K562 (cell line): ENCODE measurements at regions not wholly inside any gene's neighbourhood (a gene's known extent, or its start where the extent isn't known, plus 50 kb on each side); places are given as distances from the start of the nearest gene placed in this dataset.

Source experiments
- ATAC-seq: fragments of 200-7000 bp; cut with Tn5 transposase; 3 replicates; pipeline ENCODE4 v1.9.1; 2020; ENCODE audit warnings: moderate library complexity
- BruUV-seq: library from RNA; stranded (reverse); fragments of 400-500 nt; replicated peaks from 2 replicates; lab custom pipeline; 2021; lab: Mats Ljungman, UMichigan
- CTCF ChIA-PET: fragments of 300-600 bp; formaldehyde crosslinking; extraction: SDS; loops from one replicate; lab custom pipeline; 2021; ENCODE audit warnings: low intra/inter-chr PET ratio; lab: Yijun Ruan, JAX
- POLR2A ChIA-PET: fragments of 300-600, 350-650 bp; sonication (Branson Sonifier 250); formaldehyde crosslinking; extraction: SDS; loops from one replicate; lab custom pipeline; 2021; ENCODE audit warnings: antibody characterized with exemption, inconsistent platforms; lab: Yijun Ruan, JAX
- DNase-seq, 4 experiments: peaks; one replicate each; pipeline versions ENCODE4 v3.0.0 to v3.0.0-alpha.2; 2011 to 2018; ENCODE audit warnings: low spot score in 3 of 4, mixed read lengths in 3 of 4; ENCODE audit errors: extremely low read depth in 1 of 4
- FAIRE-seq: peaks from 2 replicates; lab custom pipeline; 2011; peaks lifted over from hg19 to GRCh38; lab: Jason Lieb, UNC
- H2AFZ ChIP-seq: 2 replicates; pipeline ENCODE4 v1.6.0; 2011; ENCODE audit warnings: low read depth, low read length, control low read depth, inconsistent platforms
- H3K27ac ChIP-seq: fragments of 200-600 bp; 3 replicates; pipeline ENCODE4 v1.8.0; 2011; ENCODE audit warnings: low read depth, mild to moderate bottlenecking, control low read depth, inconsistent platforms, low read length, moderate library complexity, mixed read lengths; ENCODE audit errors: extremely low read depth
- H3K27me3 ChIP-seq, 2 experiments: fragments of 300-600 bp in 1 of 2; 2 replicates in 1 of 2; 3 replicates in 1 of 2; pipeline versions ENCODE4 v1.6.0 to v1.8.0; 2011; ENCODE audit warnings: inconsistent platforms in 2 of 2, low read length in 2 of 2, mild to moderate bottlenecking in 1 of 2, mixed read lengths in 1 of 2, moderate library complexity in 1 of 2; ENCODE audit not compliant: control insufficient read depth in 2 of 2, insufficient read depth in 2 of 2
- H3K36me3 ChIP-seq: fragments of 300-600 bp; 3 replicates; pipeline ENCODE4 v1.8.0; 2011; ENCODE audit warnings: mild to moderate bottlenecking, low read length, inconsistent platforms; ENCODE audit not compliant: control insufficient read depth, insufficient read depth
- H3K4me1 ChIP-seq, 2 experiments: fragments of 200-600 bp in 1 of 2; replicated peaks in 1 of 2; 2 replicates in 1 of 2; 3 replicates in 1 of 2; pipeline versions ENCODE4 v1.5.1 to v1.8.0; 2011; ENCODE audit warnings: inconsistent platforms in 2 of 2, low read length in 2 of 2, mild to moderate bottlenecking in 1 of 2, mixed read lengths in 1 of 2, moderate library complexity in 1 of 2; ENCODE audit not compliant: control insufficient read depth in 2 of 2, insufficient read depth in 2 of 2
- H3K4me2 ChIP-seq: 2 replicates; pipeline ENCODE4 v1.6.1; 2011; ENCODE audit warnings: low read length, control low read depth, inconsistent platforms, mixed read lengths; ENCODE audit not compliant: insufficient read depth
- H3K4me3 ChIP-seq: fragments of 200-600 bp; sonication (generic), shearing (Covaris generic); 2 replicates; pipeline ENCODE4 v1.5.1; 2016; ENCODE audit warnings: control low read depth, inconsistent platforms
- H3K79me2 ChIP-seq: fragments of 200-600 bp; 3 replicates; pipeline ENCODE4 v1.8.0; 2011; ENCODE audit warnings: low read length, inconsistent platforms; ENCODE audit not compliant: control insufficient read depth, insufficient read depth
- H3K9ac ChIP-seq, 2 experiments: 2 replicates each; pipeline versions ENCODE4 v1.6.0 to v1.6.1; 2011; ENCODE audit warnings: low read depth in 2 of 2, low read length in 2 of 2, control low read depth in 1 of 2, inconsistent platforms in 1 of 2, mild to moderate bottlenecking in 1 of 2, mixed read lengths in 1 of 2; ENCODE audit not compliant: insufficient read depth in 1 of 2
- H3K9me1 ChIP-seq: one replicate; pipeline ENCODE4 v1.6.0; 2011; ENCODE audit warnings: inconsistent platforms, mild to moderate bottlenecking, low read length, moderate library complexity; ENCODE audit not compliant: control insufficient read depth, insufficient read depth
- H3K9me3 ChIP-seq: replicated peaks from 2 replicates; pipeline ENCODE4 v1.5.1; 2011; ENCODE audit warnings: low read depth, low read length, inconsistent platforms; ENCODE audit not compliant: control insufficient read depth, insufficient read depth
- H4K20me1 ChIP-seq: replicated peaks from 2 replicates; pipeline ENCODE4 v1.6.1; 2011; ENCODE audit warnings: low read length, inconsistent platforms, mixed read lengths; ENCODE audit not compliant: control insufficient read depth, insufficient read depth
- CTCF ChIP-seq, 3 experiments: IDR thresholded peaks in 2 of 3; conservative IDR thresholded peaks in 1 of 3; 2 replicates each; pipeline ENCODE4 v1.5.1; 2011 to 2012; ENCODE audit warnings: low read length in 3 of 3, mild to moderate bottlenecking in 3 of 3, control low read depth in 2 of 3, improper control_type of control experiment in 1 of 3, inconsistent platforms in 1 of 3, low read depth in 1 of 3, mixed read lengths in 1 of 3, moderate library complexity in 1 of 3; ENCODE audit not compliant: insufficient read depth in 2 of 3
- MEIS2 ChIP-seq: fragments of 450-650 bp; IDR thresholded peaks from 2 replicates; pipeline ENCODE4 v1.6.1; 2014; ENCODE audit warnings: mild to moderate bottlenecking; ENCODE audit not compliant: partially characterized antibody
- ZFP1 ChIP-seq: fragments of 450-650 bp; formaldehyde crosslinking; IDR thresholded peaks from 2 replicates; pipeline ENCODE4 v1.4.0; 2020; ENCODE audit warnings: mild to moderate bottlenecking, mixed read lengths
- ZNF609 ChIP-seq: sonication (generic); formaldehyde crosslinking; IDR thresholded peaks from 2 replicates; pipeline ENCODE4 v1.8.1; 2023; ENCODE audit warnings: missing genetic modification reagents, mild to moderate bottlenecking, borderline replicate concordance
- ZSCAN29 ChIP-seq: fragments of 450-650 bp; IDR thresholded peaks from 2 replicates; pipeline ENCODE4 v1.6.1; 2017
- WGBS: fragments of 100-300 bp; shearing (Covaris generic); methylation state at CpG from one replicate; pipeline ENCODE4 v1.1.6; 2016; ENCODE audit warnings: low coverage, mixed read lengths; ENCODE audit not compliant: insufficient coverage; ENCODE audit errors: missing lambda C conversion rate; 5-methylcytosine and 5-hydroxymethylcytosine counted together
- in situ Hi-C: fragments of 300-500 bp; cut with MboI; formaldehyde crosslinking; loops from 4 replicates; pipeline ENCODE4 v1.15.0; 2018; ENCODE audit warnings: inconsistent platforms, mixed read lengths
- intact Hi-C: fragments of 100-400 bp; cut with micrococcal nuclease; formaldehyde crosslinking; loops from 2 replicates; pipeline ENCODE4 v1.14.2; 2022

- DNase-seq (no peak), ATAC-seq (no peak), FAIRE-seq (no peak)
- WGBS = 40% methylated on average over 1 of the region's 1 CpG
- ChIA-PET POLR2A (no interaction called here), CTCF (no interaction called here)
- no peak overlapping the region for H3K4me2 ChIP-seq
- intact Hi-C loops (no loop called here), in situ Hi-C loops (no loop called here)
- H3K9me3 ChIP-seq = no peaks in the 10 kb centered on the region
- H3K4me1 ChIP-seq = no peaks in the 10 kb centered on the region; a peak in 1 of 5 replicates
- H3K4me3 ChIP-seq = no peak overlapping the region
- no peaks in the 10 kb centered on the region for H3K36me3 ChIP-seq
- H2AFZ ChIP-seq = no peak overlapping the region; the same call in 1 of the 2 replicates
- BruUV-seq = no TSS peak
- no peaks in the 10 kb centered on the region for H3K9me1 ChIP-seq
- no peak overlapping the region for H3K9ac ChIP-seq
- no peaks in the 10 kb centered on the region for H3K27me3 ChIP-seq
- no peaks in the 10 kb centered on the region for H3K79me2 ChIP-seq
- H4K20me1 ChIP-seq = no peaks in the 10 kb centered on the region
- TF ChIP-seq CTCF (IDR thresholded peaks at IDR 0.05 in 2 of 3, conservative IDR thresholded peaks at IDR 0.05 in 1 of 3; ENCODE audit: insufficient read depth in 2 of 3, low read depth in 1 of 3, low read length in 3 of 3) (no peak), ZNF609 (CRISPR knock-in tag) (no peak), ZSCAN29 (no peak), MEIS2 (no peak), ZFP1 (CRISPR knock-in tag) (no peak)
- no peak overlapping the region for H3K27ac ChIP-seq
Measured at GRCh38 chr6:90417385-90417784, 120.7 kb upstream of the BACH2 start.
